22Rv1 (cell line): ENCODE measurements at regions not wholly inside any gene's neighbourhood (a gene's known extent, or its start where the extent isn't known, plus 50 kb on each side); places are given as distances from the start of the nearest gene placed in this dataset.

Source experiments
- H3K27ac ChIP-seq: fragments of 450-650 bp; 2 replicates; pipeline ENCODE4 v1.5.1; 2017
- ZFX ChIP-seq: fragments of 450-650 bp; IDR thresholded peaks from 2 replicates; pipeline ENCODE4 v1.6.1; 2017; ENCODE audit warnings: antibody characterized with exemption, borderline replicate concordance
- TF ChIP-seq, protein P1 (sequence below): fragments of 450-650 bp; IDR thresholded peaks from 2 replicates; pipeline ENCODE4 v1.5.1; 2017; ENCODE audit warnings: mild to moderate bottlenecking

- H3K27ac ChIP-seq: no peak overlapping the region
- TF ChIP-seq, protein P1, sequence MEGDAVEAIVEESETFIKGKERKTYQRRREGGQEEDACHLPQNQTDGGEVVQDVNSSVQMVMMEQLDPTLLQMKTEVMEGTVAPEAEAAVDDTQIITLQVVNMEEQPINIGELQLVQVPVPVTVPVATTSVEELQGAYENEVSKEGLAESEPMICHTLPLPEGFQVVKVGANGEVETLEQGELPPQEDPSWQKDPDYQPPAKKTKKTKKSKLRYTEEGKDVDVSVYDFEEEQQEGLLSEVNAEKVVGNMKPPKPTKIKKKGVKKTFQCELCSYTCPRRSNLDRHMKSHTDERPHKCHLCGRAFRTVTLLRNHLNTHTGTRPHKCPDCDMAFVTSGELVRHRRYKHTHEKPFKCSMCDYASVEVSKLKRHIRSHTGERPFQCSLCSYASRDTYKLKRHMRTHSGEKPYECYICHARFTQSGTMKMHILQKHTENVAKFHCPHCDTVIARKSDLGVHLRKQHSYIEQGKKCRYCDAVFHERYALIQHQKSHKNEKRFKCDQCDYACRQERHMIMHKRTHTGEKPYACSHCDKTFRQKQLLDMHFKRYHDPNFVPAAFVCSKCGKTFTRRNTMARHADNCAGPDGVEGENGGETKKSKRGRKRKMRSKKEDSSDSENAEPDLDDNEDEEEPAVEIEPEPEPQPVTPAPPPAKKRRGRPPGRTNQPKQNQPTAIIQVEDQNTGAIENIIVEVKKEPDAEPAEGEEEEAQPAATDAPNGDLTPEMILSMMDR: no peak
- no peak for TF ChIP-seq ZFX
Measured at GRCh38 chr12:115416869-115417268, 732.9 kb upstream of the TBX3 start.

- no peak overlapping the region for H3K27ac ChIP-seq
- TF ChIP-seq, protein P1: no peak
- no peak for TF ChIP-seq ZFX
Measured at GRCh38 chr12:115413626-115414025, 729.7 kb upstream of the TBX3 start.

DNA sequence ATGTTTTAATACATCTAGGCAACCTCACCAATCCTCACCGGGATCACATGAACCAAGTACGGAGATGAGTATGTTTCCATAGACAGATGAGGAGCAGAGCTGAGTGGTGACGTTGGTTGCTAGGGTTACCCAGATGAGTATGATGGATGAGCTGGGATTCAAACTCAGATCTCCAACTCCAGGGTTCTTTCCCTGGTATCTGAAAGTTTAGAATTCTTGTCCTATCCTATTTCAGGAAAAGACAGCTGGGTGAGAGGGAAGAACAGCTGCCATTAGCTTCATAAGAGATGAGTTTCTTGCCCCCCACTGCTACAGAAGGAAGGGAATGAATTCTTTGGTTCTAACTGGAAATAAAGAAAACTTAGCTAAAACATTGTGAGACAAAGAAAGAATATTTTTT lies 728.9 kb upstream of the TBX3 start:
- no peak overlapping the region for H3K27ac ChIP-seq
- TF ChIP-seq, protein P1: no peak
- TF ChIP-seq ZFX: no peak

GRCh38 chr12:115411121-115411520 lies 727.1 kb upstream of the TBX3 start:
- TF ChIP-seq, protein P1: no peak
- TF ChIP-seq ZFX: no peak
- no peak overlapping the region for H3K27ac ChIP-seq

GRCh38 chr12:115408642-115409041 lies 724.7 kb upstream of the TBX3 start:
- H3K27ac ChIP-seq: no peak overlapping the region
- TF ChIP-seq ZFX: no peak
- TF ChIP-seq, protein P1: no peak

DNA sequence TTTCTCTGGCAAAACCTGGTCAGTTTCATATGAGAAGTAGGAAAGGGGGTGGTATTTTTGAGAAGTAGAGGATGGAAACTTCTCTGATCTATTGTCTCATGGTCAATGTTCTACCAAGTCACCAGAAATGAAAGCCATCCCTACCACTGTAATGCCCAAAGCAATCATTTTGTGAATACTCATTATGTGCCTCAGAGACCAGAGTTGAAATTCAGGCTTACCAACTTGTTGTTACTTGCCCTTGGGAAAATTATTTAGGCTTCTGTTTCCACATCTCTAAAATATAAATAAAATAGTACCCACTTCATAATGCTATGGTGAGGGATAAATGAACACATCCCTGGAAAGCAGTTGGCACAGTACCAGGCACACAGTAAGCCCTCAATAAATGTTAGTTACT lies 723.7 kb upstream of the TBX3 start:
- TF ChIP-seq ZFX: no peak
- TF ChIP-seq, protein P1: no peak

DNA sequence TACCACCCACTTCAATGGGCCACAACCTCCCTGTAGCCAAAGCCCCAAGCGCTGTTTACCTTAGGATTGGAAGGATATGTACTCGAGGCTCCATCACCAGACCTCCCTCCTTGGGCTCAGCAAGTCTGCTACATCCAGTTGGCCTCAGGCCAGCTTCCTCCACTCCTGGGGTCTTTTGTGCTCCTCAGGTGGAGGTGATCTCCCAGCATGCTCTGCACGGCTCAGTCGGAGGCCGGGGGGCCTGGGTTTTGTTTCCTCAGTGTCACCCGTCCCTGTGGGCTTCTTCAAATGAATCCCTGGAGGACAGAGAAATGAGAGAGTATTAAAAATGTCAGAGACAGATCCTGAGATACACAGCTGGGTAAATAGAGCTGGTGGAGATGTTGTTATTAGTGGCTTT lies 723.1 kb upstream of the TBX3 start:
- H3K27ac ChIP-seq: no peak overlapping the region

More for the DNA sequence above, 723.7 kb upstream of the TBX3 start:
- no peak overlapping the region for H3K27ac ChIP-seq

More for the DNA sequence above, 723.1 kb upstream of the TBX3 start:
- TF ChIP-seq, protein P1: no peak
- TF ChIP-seq ZFX: no peak
